GM19463 (cell line): ENCODE measurements at regions not wholly inside any gene's neighbourhood (a gene's known extent, or its start where the extent isn't known, plus 50 kb on each side); places are given as distances from the start of the nearest gene placed in this dataset.

Experiments
- ATAC-seq: cut with Tn5 transposase; IDR thresholded peaks from one replicate; pipeline ENCODE4 v1.9.1; 2021; ENCODE audit warnings: mild to moderate bottlenecking, moderate library complexity; ENCODE audit not compliant: unreplicated experiment

DNA sequence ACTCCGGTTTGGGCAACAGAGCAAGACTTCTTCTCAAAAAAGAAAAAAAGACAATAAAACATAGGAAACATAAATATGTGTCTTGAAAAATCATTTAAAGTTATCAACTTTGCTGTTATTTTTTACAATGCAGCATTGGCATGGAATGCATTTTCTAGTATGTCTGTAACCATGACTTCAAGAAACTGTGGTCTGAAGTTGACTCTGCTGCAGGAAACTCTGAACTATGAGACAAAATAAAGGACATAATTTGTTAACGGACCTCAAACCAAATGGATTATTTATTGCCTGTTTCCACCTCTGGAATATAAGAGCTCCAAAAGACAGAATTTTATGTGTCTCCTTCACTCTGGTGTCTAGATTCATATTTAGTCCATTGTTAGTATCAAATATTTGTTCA, 79.1 kb downstream of the TRIB2 start:
- no peak for ATAC-seq

DNA sequence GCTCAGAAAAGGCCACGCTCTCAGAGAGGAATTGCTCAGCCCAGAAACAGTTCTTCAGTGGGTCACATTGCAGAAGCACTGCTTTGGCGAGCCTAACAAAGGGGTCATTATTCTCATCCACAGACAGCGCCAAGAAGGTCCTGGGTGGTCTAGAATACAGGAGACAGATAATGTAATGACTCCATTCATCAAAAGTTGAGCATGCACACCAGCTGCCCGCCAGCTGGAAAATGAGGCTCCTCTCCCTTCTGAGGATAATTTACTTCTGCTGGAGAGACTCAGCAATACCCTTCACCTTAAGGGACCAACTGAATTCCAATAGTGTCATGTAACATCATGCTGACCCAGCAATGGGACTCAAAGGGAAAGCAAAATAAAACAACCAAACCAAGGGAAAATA, 79.9 kb downstream of the TRIB2 start:
- no peak for ATAC-seq

DNA sequence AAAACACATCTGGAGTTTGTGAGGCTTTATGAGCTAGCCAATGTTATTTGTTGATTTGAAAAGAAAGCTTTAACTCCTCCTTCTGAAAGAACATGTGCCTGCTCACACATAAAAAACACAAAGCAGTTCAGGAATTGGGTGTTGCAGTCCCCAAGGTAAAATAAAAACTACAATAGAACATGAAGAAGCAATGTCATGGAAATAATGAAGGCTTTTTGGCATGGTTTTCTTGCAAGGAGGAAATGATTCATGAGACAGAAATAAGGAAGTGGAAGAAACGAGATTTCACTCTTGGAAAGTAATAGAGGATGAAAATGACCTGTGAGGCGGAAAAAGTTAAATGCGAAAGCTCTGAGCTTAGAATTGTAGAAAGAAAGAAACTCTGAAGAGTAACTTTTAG, 81.1 kb downstream of the TRIB2 start:
- ATAC-seq: no peak

DNA sequence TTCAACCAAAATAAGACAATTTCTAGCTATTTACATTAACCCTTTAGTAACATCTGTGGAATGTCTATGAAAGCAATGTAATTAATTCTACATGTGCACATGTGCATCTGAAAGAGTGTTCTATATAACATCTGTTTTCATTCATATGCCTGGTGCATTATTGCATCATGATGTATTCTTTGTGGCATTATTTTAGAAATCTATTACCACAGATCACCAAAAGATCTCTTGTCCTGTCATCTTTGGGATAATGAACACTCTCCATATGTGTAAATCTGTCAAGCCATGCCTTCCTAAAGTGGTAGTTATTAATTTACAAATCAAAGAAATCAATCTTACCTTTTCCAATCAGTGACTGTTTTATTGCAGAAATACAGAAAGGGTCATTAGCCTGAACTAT, 86.9 kb downstream of the TRIB2 start:
- no peak for ATAC-seq

DNA sequence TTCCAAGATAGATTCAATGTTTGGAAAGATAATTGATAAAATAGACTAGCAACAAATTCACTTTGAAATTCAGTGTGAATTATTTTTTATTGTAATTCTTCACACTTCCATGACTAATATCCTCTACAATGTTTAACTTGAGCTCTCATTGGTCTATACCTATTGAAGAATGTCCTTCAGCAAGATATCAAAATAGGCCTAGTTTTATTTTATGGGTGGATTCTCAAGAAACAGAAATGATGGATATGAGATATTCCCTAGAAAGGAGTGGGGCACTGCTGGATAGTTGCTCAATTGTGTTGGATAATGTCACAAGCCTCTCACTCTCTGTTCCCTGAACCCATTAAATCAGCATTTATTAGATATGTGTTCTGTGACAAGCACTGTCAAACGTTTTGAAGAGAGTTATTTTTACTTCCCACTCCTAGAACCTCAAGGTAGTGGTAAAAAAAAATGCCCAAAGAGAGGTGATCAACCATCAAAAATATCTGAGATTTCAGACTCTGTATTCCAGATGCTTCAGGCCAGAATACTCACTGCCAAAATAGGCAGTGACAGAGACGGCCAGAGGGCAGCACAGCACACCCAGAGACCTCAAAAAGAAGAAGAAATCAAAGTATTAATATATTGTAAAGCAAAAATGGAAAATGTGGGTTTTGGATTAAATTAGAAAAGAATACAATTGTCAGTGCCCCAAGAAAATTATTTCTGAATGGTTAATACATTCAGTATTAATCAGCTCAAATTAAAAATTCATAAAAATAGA, 87.5 kb downstream of the TRIB2 start:
- no peak for ATAC-seq

DNA sequence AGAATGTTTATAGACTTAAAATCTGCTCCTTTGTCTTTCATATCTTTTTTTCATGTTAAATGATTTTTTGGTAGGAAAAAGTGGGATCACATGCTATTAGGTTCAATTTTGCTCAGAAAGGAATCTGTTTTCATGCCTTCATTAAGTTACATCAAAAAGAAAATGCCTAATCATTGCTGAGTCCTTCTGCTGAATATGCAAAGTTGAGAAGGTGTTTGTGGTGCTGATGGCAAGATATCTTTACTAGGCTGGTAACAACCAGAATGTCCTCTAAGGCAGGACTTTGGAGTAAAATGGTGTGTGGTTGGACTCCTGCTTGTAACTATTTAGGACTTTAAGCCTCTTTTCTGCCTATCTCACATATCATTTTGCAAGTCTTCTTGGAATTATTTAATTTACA, 88.3 kb downstream of the TRIB2 start:
- ATAC-seq: no peak

DNA sequence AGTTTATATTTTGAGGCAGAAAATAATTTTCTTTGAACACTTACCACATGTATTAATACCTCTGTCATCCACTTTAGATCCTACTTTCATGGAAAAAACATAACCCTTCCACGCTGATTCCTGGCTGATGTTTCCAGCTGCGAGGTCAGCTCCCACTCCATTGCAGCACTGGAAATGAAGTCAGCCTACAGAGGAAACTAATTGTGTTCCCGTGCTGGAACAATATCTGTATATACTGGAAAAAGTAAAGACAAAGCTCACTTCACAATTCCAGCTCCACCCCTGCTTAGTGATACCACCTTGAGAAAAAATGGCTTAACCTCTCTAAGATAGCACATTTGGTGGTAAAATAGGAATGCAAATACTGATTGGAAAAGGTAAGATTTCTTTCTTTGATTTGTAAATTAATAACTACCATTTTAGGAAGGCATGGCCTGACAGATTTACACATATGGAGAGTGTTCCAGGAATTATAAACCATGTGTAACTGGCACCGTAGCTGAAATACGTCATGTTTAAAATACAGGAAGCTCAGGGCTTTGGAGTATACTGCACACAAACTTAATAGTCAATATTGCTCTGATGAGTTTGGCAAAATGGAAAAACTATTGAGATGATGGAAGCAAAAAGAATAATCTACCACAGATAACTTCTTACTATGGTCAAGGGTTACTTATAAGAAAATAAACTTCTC, 90.0 kb downstream of the TRIB2 start:
- no peak for ATAC-seq

DNA sequence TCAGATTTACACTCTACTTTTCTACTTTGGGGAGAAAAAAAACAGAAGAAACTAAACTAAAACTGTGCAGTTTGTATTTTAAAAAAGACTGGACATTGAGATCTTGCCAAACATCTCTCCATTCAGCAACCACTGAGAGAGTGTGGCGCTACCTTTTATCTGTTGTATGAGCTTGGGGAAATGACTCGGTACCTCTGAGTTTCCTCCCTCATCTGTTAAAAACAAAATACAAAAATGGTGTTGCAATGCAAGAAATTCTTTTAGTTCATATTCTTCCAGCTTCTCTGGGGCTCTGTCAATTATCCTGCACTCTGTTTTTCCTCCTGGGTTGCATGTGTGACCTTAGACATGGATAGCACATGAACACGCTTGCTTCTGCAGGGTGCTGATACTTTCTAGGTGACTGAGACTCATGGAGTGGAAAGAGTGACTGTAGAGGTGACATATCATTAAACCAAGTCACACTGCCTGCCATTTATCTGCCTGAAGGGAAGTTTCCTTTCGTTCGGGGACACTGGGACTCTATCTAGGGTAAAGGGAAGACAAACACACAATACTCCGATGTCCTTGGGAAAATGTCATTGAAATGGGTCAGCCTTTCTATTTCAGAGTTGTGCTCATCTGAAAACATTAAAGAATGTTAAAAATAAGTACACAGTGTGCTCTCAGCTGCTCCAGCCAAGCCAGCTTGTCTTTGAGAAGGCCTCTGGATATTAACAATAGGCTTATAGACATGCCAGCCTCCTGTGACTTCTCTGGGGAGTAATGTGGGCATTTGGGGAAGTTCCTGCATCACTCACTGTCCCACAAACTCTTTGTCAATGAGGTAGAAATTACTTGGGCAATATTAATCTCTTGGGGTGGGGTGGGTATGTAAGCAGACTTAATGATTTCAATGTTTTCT, 91.4 kb downstream of the TRIB2 start:
- ATAC-seq: no peak

DNA sequence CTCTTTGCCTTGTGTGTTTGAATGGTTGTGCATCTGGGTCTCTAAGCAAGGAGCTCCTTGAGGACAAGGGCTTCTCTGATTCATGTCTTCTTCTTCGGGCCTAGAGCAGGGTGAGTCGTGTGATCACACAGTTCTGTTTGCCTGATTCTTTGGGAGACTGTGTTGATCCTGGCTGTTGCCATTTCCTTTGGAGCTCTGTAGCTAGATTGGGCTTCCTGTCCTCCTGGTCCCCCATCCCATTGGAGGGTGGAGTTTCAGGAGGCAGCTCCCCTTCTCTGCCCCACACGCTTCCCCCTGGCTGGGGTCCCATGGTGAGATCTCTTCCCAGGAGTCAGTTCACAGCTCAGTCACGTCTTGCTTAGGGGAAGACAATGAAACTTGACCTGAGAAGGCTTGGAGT, 92.8 kb downstream of the TRIB2 start:
- no peak for ATAC-seq

DNA sequence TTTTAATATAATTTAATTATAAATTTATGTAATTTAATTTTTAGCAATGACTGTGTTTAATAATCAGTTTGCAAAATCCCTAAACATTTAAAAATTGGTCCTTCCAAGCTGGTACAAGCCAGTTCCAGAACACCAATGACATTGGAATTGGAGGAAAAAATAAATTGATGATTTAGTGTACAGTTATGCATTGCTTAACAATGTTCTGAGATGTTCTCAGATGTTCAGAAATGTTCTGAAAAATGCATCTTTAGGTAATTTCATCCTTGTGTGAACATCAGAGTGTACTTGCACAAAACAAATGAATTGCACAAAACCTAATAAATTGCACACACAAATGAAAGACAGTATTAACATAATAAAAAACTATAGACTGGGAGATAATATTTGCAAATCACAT, 95.2 kb downstream of the TRIB2 start:
- no peak for ATAC-seq

DNA sequence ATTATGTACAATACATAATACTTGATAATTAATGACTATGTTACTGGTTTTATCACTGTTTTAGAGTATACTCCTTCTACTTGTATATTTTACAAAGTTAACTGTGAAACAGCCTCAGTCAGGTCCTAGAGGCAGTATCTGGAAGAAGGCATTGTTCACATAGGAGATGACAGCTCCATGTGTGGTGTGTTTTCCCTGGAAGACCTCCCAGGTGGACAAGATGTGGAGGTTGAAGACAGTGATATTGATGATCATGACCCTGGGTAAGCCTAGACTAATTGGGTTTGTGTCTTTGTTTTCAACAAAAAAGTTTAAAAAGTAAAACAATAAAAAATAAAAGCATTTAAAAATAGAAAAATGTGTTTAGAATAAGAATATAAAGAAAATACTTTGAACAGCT, 96.4 kb downstream of the TRIB2 start:
- no peak for ATAC-seq

DNA sequence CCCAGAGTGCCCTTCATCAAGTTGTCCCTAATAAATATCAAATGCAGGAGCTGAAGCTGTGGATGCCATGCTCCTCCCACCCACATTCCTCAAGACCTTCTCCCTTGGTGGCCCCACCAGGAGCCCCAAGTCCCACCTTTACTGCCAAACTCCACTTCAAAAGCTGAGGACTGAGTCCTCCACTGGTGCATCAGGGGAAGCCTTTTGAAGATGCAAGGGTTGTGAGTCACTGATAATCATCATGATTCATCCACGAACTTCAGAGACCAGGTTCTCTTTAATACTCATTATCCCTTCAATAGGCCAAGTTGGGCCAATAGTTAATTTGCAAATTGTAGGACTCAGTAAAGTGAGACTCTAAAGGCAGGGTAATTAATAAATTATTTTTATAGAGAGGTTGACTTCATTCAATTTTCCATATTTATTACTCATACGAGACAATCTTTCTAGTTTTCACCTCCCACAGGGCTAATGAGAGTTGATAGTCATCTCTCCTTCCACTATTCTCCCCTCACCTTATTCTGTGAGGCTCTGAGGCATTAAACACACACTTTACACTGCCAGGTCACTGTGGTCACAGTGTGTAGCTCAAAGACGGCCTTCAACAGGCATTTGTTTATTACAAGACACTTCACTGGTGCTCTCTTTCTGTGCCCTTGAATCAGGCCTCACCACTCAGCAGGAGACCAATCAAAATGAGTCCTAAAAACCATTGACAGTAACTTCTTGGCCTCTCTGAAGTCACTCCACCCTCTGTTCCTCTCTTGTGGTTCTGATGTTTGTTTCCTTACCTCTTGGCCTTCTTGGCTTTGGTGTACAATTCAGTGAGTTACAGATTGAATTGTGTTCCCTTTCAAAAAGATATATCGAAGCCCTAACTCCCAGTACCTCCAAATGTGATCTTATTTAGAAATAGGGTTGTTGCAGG, 99.9 kb downstream of the TRIB2 start:
- no peak for ATAC-seq

DNA sequence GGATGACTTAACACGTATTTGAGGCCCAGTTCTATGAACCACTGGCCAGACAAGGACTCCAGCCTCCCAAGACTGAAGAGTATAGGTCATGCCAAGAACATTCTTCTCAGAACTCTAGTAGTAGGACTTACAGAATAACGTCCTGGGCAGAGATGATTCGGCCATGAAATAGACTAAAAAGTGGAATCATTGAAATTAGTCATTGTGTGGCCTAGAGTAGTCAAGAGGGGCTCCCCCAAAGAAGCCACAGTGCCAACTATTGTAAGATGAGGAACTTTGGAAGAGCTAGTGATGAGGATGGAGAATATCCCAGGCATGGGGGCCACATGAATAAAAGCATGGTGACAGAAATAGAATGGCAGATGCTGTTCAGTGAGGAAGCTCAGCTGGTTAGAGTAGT, 101.1 kb downstream of the TRIB2 start:
- ATAC-seq: no peak

DNA sequence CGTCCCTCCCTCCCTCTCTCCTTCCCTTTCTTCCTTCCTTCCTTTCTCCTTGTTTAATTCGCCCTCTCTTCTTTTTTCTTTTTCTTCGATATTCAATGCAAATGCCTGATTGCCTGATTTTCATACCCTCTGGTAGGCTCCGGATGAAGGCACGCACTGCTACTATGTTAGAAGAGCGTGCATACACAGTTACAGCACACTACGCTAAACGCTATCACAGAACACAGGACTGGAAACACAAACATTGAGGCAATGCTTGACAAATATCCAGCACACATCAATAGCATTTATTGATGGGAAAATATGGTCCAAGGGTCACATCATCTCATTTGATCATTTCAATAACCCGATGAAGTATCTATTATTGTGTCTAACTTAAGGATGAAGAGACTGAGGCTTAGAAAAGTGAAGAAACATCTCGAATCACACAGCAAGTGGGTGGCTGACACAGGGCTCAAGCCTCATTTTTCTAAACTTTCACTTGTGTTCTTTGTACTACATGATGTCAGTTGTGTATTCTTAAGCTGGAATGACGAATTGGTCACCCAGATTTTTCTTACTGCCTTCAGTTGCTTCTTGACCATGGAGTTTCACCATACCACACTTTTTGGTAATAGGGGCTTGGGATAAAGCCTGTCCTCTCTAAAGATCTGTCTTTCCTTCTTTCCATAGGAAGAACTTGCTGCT, 101.8 kb downstream of the TRIB2 start:
- ATAC-seq: no peak

DNA sequence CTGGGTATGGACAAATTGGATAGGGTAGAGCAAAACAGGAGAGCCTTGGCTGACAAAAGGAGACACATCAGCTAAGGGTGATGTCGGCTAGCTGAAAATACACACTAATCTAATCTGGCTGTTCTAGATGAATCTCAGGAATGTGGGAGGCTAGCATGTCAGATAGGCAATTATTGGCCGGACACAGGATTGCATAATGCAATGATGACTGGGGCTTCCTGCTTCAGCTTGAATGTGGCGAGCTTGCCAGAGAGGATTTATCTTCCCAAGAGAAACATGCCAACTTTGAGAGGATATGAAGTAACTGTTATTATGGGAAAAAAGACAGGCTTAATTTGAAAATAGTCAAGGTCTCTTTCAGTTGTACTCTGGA, 102.4 kb downstream of the TRIB2 start:
- no peak for ATAC-seq

DNA sequence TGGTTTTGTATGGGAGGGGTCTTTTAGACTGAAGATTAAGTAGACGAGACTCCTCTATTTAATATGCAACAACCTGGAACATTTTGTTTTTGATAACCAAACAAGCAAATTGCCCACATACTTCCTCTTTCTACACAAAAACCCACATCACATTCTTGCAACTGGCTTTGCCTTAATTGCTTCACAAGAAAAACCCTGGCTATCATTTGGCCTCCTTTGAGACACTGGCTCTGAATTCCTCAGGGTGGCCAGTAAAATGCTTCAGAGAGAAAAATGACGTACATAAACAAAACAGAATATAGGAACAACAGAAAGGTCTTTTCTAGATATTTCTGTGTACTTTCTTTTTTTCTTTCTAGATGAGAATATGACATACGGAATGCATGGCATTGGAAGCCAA, 103.0 kb downstream of the TRIB2 start:
- ATAC-seq: no peak

DNA sequence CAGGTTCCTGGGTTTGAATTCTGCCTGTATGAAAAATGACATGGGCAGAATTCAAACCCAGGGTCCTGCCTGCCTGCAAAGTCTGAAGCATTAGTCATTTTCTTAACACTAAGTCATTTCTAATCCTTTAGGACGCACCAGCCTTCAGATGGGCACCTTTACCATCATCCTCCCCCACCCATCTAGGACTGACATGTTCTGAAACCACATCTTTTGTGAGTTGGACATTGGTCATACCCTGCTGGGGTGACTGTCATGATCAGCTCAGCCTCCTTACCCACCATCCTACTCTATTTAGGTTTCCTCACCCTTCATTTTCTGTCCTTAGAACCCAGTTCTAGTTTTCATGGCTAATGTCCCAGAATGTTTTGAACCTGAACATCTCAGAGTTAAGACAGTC, 104.9 kb downstream of the TRIB2 start:
- ATAC-seq: no peak

DNA sequence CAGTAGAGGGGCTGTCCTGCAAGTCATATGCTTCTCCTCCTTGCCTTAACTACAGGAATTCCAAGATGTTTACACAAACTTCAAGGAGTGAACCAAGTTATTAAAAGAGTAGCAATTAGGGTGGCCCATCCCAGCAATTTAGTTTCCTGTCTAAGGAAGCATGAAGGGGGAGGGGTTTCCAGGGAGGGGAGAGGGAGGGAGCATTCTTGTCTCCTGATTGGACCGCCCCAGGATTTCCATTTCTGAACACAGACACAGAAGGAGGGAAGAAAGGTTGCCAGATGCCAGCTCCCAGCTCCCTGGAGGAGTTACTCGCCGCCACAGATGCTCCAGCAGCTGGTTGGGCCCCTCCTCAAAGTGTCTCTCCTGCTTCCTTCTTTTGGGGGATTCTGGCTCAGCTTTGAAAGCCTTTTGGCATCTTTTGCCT, 107.6 kb downstream of the TRIB2 start:
- ATAC-seq: no peak

DNA sequence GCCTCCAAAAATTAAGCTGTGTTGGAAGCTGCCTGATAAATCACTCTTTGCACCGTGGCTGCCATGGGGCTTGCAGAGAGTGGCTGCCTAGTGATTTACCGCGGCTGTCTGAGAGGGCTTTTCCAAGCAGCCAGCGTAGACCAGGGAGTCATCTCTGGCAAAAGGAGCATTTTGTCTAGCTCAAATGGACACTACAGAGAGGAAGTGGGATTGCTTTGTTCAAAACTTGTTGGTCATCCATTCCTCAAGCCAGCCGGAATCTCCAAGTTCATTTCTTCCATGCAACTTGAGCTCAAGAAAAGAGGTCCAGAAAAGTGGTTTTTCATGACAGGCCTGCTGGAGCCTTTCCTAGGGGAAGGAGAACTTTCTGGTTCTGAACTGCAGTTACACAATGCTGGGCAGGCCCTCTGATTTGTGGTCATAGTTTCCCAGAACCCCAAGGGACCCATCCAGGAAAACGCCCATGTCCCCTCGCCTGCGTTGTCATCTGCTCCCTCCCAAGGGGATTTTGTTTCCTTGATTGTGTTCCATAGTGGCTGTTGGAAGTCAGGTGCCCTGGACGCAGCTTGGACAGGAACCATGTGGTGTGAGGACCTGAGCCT, 108.1 kb downstream of the TRIB2 start:
- no peak for ATAC-seq

DNA sequence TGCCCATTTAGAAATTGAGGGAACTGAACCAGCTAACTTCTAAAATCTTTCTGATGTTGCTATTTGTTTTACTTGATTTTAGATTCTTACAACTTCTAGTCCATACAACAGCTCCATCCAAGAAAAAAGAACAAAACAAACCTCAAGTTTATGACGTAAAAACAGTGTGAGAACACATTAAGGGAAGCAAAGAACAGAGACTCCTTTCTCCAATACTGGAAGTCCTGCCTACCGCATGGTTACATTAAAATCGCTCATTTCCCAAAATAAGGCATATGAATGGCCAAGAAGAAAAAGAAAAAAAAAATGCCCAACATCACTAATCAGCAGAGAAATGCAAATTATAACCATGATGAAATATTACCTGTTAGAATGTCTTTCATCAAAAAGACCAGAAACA, 110.0 kb downstream of the TRIB2 start:
- ATAC-seq: no peak
